Lung (tissue), 11 donors: ENCODE measurements at regions not wholly inside any gene's neighbourhood (a gene's known extent, or its start where the extent isn't known, plus 50 kb on each side); places are given as distances from the start of the nearest gene placed in this dataset.

Experiments
- ATAC-seq: fragments of 200-7000 bp; cut with Tn5 transposase; one replicate; pipeline ENCODE4 v1.9.1; 2020; ENCODE audit warnings: moderate number of reproducible peaks; ENCODE audit not compliant: insufficient read depth, low FRiP score
- DNase-seq, 3 donors: peaks; one replicate each; pipeline ENCODE4 v3.0.0-alpha.2; 2013 to 2017
- H3K27ac ChIP-seq, 2 donors: one replicate each; pipeline ENCODE4 v1.5.1; 2013; ENCODE audit warnings: mild to moderate bottlenecking in 2 of 2, moderate library complexity in 2 of 2, control low read depth in 1 of 2, inconsistent platforms in 1 of 2, low read depth in 1 of 2, low read length in 1 of 2
- H3K27me3 ChIP-seq, 3 donors: one replicate each; pipeline ENCODE4 v1.5.1; 2013; ENCODE audit warnings: low read length in 2 of 3; ENCODE audit not compliant: control insufficient read depth in 3 of 3, insufficient read depth in 3 of 3
- H3K36me3 ChIP-seq, 4 donors: one replicate each; pipeline ENCODE4 v1.5.1; 2013; ENCODE audit warnings: low read length in 4 of 4, mild to moderate bottlenecking in 1 of 4, moderate library complexity in 1 of 4; ENCODE audit not compliant: control insufficient read depth in 4 of 4, insufficient read depth in 4 of 4
- H3K4me1 ChIP-seq, 5 donors: one replicate each; pipeline ENCODE4 v1.5.1; 2013; ENCODE audit warnings: low read length in 5 of 5, mild to moderate bottlenecking in 2 of 5, moderate library complexity in 1 of 5; ENCODE audit not compliant: control insufficient read depth in 5 of 5, insufficient read depth in 5 of 5
- H3K4me3 ChIP-seq: one replicate; pipeline ENCODE4 v1.5.1; 2013; ENCODE audit warnings: mild to moderate bottlenecking, control low read depth, moderate library complexity
- H3K9ac ChIP-seq, 2 donors: one replicate each; pipeline ENCODE4 v1.5.1; 2013; ENCODE audit warnings: low read length in 2 of 2, control low read depth in 1 of 2; ENCODE audit not compliant: insufficient read depth in 1 of 2
- H3K9me3 ChIP-seq, 4 donors: one replicate each; pipeline ENCODE4 v1.5.1; 2013; ENCODE audit warnings: low read length in 3 of 4, mild to moderate bottlenecking in 1 of 4, moderate library complexity in 1 of 4; ENCODE audit not compliant: control insufficient read depth in 4 of 4, insufficient read depth in 3 of 4
- WGBS, 2 donors: extraction: QIAGEN DNeasy Blood & Tissue Kit; methylation state at CpG; one replicate each; pipeline ENCODE4 v1.1.7; 2013; 5-methylcytosine and 5-hydroxymethylcytosine counted together
- TF ChIP-seq, protein P1 (sequence below): IDR thresholded peaks from 2 replicates; pipeline ENCODE4 v1.5.1; 2012; ENCODE audit warnings: mild to moderate bottlenecking; ENCODE audit errors: control extremely low read depth, extremely low read depth
- donor health status: control.
- donor health status: control.
- donor health status: Bipolar disorder and iron deficiency.
- donor health status: healthy.
- donor health status: DM: yes; HTN: yes; CAD: no.

DNA sequence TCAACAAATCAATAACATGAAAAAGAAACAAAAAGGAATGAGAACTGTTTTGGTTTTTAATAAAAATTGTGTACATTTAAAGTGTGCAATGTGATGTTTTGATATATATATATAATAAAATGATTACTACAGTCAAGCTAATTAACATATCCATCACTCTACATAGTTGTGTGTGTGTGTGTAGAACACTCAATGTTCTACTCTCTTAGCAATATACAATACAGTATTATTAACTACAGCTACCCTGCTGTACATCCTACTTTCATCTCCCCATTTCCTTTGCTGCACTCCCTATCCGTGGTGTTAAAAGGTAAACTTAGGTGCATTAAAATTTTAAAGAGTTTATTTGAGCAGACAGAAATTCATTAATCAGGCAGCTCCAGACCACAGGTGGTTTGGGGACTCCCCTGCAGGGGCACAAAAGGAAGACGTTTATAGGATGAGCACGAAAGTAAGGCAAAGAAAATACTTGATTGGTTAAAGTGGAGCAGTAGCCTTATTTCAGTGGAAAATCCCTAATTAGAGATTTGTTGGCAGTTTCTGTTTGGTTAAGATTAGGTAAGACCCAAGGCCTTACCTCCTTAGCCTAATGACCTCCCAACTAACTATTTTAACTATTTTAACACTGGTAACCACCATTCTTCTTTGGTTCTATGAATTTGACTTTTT is 61.8 kb upstream of the SNRK start:
- Histone ChIP-seq H3K4me3 (no peak overlapping the region), H3K9me3 (peaks cover 0 to 4% (median 0%) of the 10 kb centered on the region in 4 donors), H3K9ac (no peak overlapping the region), H3K27ac (no peak overlapping the region), H3K36me3 (no peaks in the 10 kb centered on the region), H3K27me3 (no peaks in the 10 kb centered on the region), H3K4me1 (no peaks in the 10 kb centered on the region)
- TF ChIP-seq, protein P1, sequence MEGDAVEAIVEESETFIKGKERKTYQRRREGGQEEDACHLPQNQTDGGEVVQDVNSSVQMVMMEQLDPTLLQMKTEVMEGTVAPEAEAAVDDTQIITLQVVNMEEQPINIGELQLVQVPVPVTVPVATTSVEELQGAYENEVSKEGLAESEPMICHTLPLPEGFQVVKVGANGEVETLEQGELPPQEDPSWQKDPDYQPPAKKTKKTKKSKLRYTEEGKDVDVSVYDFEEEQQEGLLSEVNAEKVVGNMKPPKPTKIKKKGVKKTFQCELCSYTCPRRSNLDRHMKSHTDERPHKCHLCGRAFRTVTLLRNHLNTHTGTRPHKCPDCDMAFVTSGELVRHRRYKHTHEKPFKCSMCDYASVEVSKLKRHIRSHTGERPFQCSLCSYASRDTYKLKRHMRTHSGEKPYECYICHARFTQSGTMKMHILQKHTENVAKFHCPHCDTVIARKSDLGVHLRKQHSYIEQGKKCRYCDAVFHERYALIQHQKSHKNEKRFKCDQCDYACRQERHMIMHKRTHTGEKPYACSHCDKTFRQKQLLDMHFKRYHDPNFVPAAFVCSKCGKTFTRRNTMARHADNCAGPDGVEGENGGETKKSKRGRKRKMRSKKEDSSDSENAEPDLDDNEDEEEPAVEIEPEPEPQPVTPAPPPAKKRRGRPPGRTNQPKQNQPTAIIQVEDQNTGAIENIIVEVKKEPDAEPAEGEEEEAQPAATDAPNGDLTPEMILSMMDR = no peak
- DNase-seq (no peak), ATAC-seq (no peak)
- WGBS, 2 donors = 61 to 62% methylated on average over 3 of the region's 3 CpGs

DNA sequence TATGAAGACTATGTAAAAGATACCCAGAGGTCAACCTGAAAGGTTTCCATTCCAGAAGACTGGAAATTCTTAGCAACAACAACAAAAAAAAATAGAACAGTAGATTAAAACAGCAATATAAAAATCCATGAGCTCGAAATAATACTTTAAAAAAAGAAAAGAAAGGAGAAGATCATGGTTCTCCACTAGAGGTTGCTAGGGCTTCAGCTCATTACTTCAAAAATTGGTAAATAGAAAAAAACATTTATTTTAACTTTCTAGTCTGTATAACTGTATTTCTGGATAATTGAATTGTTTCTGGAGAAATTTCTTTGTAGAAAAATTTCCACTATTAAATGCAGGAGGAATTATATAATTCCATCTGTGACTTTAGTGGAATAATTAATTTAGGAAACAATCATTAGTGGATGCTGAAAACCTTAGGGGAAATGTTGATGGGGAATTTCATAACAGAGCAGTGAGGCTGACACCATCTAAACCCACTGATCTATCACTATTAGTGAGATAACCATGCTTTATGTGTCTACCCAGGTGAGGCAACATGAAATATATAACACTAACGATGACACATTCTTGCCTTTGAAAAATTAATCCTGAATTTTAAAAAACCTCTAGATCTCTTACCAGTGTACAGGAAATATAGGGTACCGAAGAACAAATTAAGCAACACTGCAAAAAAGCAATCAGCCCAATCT is 62.5 kb upstream of the SNRK start:
- no peak for ATAC-seq
- no peak overlapping the region for H3K4me3 ChIP-seq
- no peaks in the 10 kb centered on the region for H3K27me3 ChIP-seq
- H3K9me3 ChIP-seq = peaks cover 0 to 4% (median 0%) of the 10 kb centered on the region in 4 donors
- no peaks in the 10 kb centered on the region for H3K4me1 ChIP-seq
- H3K9ac ChIP-seq = no peak overlapping the region
- TF ChIP-seq, protein P1 = peak; percentile 19
- DNase-seq = no peak
- WGBS, 2 donors = 64 to 75% methylated on average over 3 of the region's 3 CpGs
- no peaks in the 10 kb centered on the region for H3K36me3 ChIP-seq
- no peak overlapping the region for H3K27ac ChIP-seq

DNA sequence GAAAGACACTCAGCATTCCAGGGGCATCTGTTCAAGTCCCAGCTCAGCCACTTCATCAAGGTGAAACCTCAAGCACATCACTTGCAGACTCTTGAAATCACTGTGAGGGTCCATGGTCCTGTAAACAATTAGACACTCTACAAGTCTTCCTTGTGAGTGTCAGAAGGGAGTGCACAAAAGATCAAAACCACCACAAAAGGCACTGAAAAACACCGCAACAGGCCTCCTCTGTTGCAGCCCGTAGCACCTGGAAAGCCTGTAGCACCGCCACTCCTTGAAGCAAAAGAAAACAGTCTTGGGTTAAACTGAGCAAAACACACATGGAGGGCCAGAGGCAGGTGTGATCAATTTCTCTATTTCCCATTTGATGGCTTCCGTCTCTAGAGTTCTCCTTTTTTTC is 63.8 kb upstream of the SNRK start:
- DNase-seq (no peak), ATAC-seq (no peak)
- H3K9ac ChIP-seq = no peak overlapping the region
- H3K36me3 ChIP-seq = no peaks in the 10 kb centered on the region
- TF ChIP-seq, protein P1 = no peak
- peaks cover 0 to under 1% (median 0%) of the 10 kb centered on the region in 4 donors for H3K9me3 ChIP-seq
- 89 to 95% methylated on average over 4 of the region's 4 CpGs for WGBS, 2 donors
- H3K27ac ChIP-seq = no peak overlapping the region
- no peaks in the 10 kb centered on the region for H3K27me3 ChIP-seq
- H3K4me1 ChIP-seq = no peaks in the 10 kb centered on the region
- no peak overlapping the region for H3K4me3 ChIP-seq
